SK-N-MC (cell line): ENCODE measurements at regions not wholly inside any gene's neighbourhood (a gene's known extent, or its start where the extent isn't known, plus 50 kb on each side); places are given as distances from the start of the nearest gene placed in this dataset.

ENCODE experiments used
- EZH2 ChIP-seq: fragments of 200-600 bp; sonication (generic); IDR thresholded peaks from one replicate; pipeline ENCODE4 v1.6.1; 2017; ENCODE audit warnings: antibody characterized with exemption
- FOXP2 ChIP-seq: optimal IDR thresholded peaks from 2 replicates; pipeline ENCODE3; 2011; ENCODE audit warnings: mild to moderate bottlenecking, moderate library complexity; ENCODE audit not compliant: insufficient read depth; ENCODE audit errors: extremely low read length, control extremely low read depth
- POLR2AphosphoS5 ChIP-seq: IDR thresholded peaks from 2 replicates; pipeline ENCODE4 v1.6.1; 2012; ENCODE audit warnings: mild to moderate bottlenecking, low read depth, low read length, borderline replicate concordance

GRCh38 chr12:118571730-118572129, 195.4 kb downstream of the SUDS3 start:
- TF ChIP-seq POLR2AphosphoS5, result no peak
- no peak for TF ChIP-seq EZH2
- no peak for TF ChIP-seq FOXP2
